Uterus (tissue), 3 donors: ENCODE measurements at regions not wholly inside any gene's neighbourhood (a gene's known extent, or its start where the extent isn't known, plus 50 kb on each side); places are given as distances from the start of the nearest gene placed in this dataset.

ENCODE experiments used
- DNase-seq, 2 donors: peaks; one replicate each; pipeline ENCODE4 v3.0.0-alpha.2; 2019 to 2020
- H3K27ac ChIP-seq, 2 donors: fragments of 200-600 bp; sonication (generic); 1 replicate in 1 of 2; 2 replicates in 1 of 2; pipeline ENCODE4 v1.5.1; 2016 to 2018
- H3K27me3 ChIP-seq, 2 donors: fragments of 200-600 bp; sonication (generic); one replicate each; pipeline ENCODE4 v1.5.1; 2018 to 2019; ENCODE audit warnings: control low read depth in 1 of 2
- H3K36me3 ChIP-seq, 2 donors: fragments of 200-600 bp; sonication (generic); one replicate each; pipeline ENCODE4 v1.5.1; 2019; ENCODE audit warnings: control low read depth in 1 of 2
- H3K4me1 ChIP-seq, 2 donors: fragments of 200-600 bp; sonication (generic); one replicate each; pipeline ENCODE4 v1.5.1; 2018 to 2019; ENCODE audit warnings: control low read depth in 1 of 2
- H3K4me3 ChIP-seq, 2 donors: fragments of 200-600 bp; sonication (generic); 1 replicate in 1 of 2; 2 replicates in 1 of 2; pipeline ENCODE4 v1.5.1; 2018 to 2019; ENCODE audit warnings: mild to moderate bottlenecking in 1 of 2
- H3K9me3 ChIP-seq, 2 donors: fragments of 200-600 bp; sonication (generic); one replicate each; pipeline ENCODE4 v1.5.1; 2019; ENCODE audit warnings: control low read depth in 1 of 2
- POLR2A ChIP-seq, 2 donors: fragments of 450-650 bp; IDR thresholded peaks; one replicate each; pipeline ENCODE4 v1.6.1; 2016; ENCODE audit warnings: antibody characterized with exemption in 2 of 2, mild to moderate bottlenecking in 1 of 2, moderate library complexity in 1 of 2
- intact Hi-C: fragments of 100-400 bp; cut with DNase I; formaldehyde crosslinking; loops from one replicate; pipeline ENCODE4 v1.15.1; 2023; ENCODE audit warnings: low total_unique reads
- TF ChIP-seq, protein P1 (sequence below), 4 experiments: fragments of 200-600 bp in 2 of 4; fragments of 450-650 bp in 2 of 4; sonication (generic) in 2 of 4; IDR thresholded peaks; one replicate each; pipeline ENCODE4 v1.5.1; 2016 to 2019; ENCODE audit warnings: antibody characterized with exemption in 4 of 4, mild to moderate bottlenecking in 2 of 4, moderate library complexity in 1 of 4
- donor health status: DM: yes; HTN: yes; CAD: no.

DNA sequence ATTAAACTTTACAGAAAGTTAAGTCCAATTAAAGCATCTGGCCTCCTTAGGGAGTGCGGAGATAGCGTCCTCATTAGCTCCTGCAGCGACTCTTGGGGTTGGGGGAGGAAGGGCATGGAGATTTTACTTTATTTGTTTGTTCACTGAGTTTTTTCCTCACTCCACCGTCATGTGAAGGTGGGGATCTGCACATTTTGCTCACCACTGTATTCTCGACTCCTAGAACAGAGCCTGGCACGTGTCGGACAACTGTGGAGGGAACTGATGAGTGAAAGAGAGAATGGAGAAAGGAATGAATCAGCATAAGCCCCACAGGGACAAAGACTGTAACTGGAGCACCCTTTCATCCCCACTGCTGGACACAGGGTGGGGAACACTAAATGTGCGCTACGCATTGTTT lies 205.1 kb upstream of the TSHZ3 start:
- no peaks in the 10 kb centered on the region for H3K27me3 ChIP-seq
- no peaks in the 10 kb centered on the region for H3K36me3 ChIP-seq
- H3K4me3 ChIP-seq = no peak overlapping the region
- TF ChIP-seq POLR2A (IDR thresholded peaks at IDR 0.05) = no peak
- TF ChIP-seq, protein P1, sequence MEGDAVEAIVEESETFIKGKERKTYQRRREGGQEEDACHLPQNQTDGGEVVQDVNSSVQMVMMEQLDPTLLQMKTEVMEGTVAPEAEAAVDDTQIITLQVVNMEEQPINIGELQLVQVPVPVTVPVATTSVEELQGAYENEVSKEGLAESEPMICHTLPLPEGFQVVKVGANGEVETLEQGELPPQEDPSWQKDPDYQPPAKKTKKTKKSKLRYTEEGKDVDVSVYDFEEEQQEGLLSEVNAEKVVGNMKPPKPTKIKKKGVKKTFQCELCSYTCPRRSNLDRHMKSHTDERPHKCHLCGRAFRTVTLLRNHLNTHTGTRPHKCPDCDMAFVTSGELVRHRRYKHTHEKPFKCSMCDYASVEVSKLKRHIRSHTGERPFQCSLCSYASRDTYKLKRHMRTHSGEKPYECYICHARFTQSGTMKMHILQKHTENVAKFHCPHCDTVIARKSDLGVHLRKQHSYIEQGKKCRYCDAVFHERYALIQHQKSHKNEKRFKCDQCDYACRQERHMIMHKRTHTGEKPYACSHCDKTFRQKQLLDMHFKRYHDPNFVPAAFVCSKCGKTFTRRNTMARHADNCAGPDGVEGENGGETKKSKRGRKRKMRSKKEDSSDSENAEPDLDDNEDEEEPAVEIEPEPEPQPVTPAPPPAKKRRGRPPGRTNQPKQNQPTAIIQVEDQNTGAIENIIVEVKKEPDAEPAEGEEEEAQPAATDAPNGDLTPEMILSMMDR (IDR thresholded peaks at IDR 0.05) = peak in 1 of 4 experiments; percentile 8
- no peak overlapping the region for H3K27ac ChIP-seq
- no peaks in the 10 kb centered on the region for H3K4me1 ChIP-seq
- intact Hi-C loops = no loop called here
- no peaks in the 10 kb centered on the region for H3K9me3 ChIP-seq
- DNase-seq = no peak

DNA sequence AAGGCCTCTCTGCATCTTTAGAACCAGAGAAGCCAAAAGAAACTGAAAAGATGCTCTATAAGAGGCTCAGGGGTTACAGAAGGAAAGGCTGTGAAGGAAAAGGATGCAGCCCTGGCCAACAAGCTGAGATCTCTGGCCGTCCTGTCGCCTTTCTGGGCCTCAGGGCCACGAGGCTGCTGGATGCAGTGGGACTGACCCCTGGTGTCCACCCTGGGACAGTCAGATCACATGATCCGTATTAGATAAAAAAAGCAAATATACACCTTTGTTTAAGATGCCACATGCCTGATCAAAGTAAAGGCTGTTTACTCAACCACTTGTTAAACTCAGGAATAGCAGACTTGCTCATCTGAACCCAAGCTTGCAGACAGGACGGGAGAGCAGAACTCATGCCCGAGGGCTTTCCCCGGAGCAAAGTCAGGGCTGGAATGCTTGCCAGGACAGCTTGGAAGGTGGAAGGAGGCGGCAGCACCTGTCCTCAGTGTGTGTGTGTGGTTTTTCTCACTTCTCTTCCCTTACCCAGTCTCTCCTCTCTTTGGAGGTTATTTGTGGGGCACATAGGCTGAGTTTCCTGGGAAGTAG lies 206.5 kb upstream of the TSHZ3 start:
- H3K27ac ChIP-seq = no peak overlapping the region
- DNase-seq = no peak
- H3K4me3 ChIP-seq = no peak overlapping the region
- H3K9me3 ChIP-seq = no peaks in the 10 kb centered on the region
- H3K4me1 ChIP-seq = no peaks in the 10 kb centered on the region
- intact Hi-C loops = no loop called here
- TF ChIP-seq, protein P1 (IDR thresholded peaks at IDR 0.05) = no peak
- TF ChIP-seq POLR2A (IDR thresholded peaks at IDR 0.05) = no peak
- H3K27me3 ChIP-seq = no peaks in the 10 kb centered on the region
- no peaks in the 10 kb centered on the region for H3K36me3 ChIP-seq

DNA sequence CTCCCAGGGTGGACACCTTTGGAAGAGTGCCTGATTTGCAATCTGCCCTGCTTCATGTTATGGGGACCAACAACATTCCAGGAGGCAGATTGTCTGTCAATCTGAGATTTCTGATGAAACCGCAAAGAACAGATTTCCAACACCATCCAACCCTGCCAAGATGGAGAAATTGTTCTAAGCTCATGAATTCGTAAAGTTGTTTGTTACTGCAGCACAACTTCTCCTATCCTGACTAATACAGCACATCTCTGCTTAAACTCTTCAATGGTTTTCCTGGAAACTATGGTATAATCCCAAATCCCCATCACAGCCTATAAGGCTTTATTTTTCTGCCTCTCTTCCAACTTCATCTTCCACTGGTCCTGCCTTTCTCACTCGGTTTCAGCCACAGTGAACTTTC lies 210.3 kb upstream of the TSHZ3 start:
- DNase-seq = no peak
- Histone ChIP-seq H3K27me3 (no peaks in the 10 kb centered on the region), H3K4me1 (no peaks in the 10 kb centered on the region), H3K27ac (no peak overlapping the region), H3K9me3 (no peaks in the 10 kb centered on the region), H3K4me3 (no peak overlapping the region), H3K36me3 (no peaks in the 10 kb centered on the region)
- TF ChIP-seq, protein P1 (IDR thresholded peaks at IDR 0.05) = no peak
- no peak for TF ChIP-seq POLR2A (IDR thresholded peaks at IDR 0.05)
- intact Hi-C loops = no loop called here

DNA sequence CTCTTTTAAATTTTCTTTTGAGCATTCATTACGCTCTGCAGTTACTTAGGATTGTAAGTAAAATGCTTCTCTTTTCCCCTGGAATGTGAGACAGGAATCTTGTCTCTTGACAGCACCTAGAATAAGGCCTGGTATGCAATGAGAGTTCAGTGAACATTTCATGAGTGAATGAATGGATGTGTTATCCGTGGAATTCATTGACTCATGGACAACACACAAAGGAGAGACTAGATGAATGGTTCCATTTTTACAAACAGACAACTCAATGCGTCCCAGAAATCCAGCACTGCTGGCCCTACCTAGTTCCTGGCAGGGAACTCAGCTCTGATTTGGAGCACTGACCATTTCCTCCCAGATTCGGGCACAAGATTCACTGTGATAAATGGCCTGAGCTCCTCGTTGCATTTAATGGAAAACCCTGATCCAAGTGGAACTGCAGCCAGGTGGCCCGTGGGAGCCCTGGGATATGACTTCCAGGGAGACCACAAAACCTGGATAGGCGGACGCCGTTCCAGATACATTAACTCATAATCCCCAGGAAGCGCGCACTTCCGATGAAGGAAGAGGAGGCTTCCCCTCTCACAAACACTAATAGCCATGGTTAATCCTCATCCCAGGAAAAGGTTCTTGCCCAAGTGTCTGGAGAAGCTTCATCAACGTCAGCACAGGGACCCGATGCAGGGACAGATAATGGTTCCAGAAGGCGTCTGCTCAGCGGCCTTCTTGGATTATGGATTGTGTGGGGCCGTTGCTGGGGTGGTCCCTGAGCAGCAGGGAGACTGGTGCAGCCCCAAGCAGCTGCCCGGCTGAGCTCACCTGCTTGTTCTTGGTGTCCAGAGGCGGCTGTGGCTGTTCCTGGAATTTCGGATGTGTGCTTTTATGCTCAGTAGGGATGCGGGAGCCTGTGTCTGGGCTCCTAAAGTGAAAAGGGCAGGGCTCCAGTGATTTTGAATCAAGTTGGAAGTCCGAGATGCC lies 211.1 kb upstream of the TSHZ3 start:
- Histone ChIP-seq H3K27ac (no peak overlapping the region), H3K27me3 (no peaks in the 10 kb centered on the region), H3K36me3 (no peaks in the 10 kb centered on the region), H3K4me1 (no peaks in the 10 kb centered on the region), H3K4me3 (no peak overlapping the region), H3K9me3 (no peaks in the 10 kb centered on the region)
- intact Hi-C loops = no loop called here
- TF ChIP-seq POLR2A (IDR thresholded peaks at IDR 0.05) = no peak
- TF ChIP-seq, protein P1 (IDR thresholded peaks at IDR 0.05) = no peak
- peak in 1 of 2 donors; percentile 20 for DNase-seq

DNA sequence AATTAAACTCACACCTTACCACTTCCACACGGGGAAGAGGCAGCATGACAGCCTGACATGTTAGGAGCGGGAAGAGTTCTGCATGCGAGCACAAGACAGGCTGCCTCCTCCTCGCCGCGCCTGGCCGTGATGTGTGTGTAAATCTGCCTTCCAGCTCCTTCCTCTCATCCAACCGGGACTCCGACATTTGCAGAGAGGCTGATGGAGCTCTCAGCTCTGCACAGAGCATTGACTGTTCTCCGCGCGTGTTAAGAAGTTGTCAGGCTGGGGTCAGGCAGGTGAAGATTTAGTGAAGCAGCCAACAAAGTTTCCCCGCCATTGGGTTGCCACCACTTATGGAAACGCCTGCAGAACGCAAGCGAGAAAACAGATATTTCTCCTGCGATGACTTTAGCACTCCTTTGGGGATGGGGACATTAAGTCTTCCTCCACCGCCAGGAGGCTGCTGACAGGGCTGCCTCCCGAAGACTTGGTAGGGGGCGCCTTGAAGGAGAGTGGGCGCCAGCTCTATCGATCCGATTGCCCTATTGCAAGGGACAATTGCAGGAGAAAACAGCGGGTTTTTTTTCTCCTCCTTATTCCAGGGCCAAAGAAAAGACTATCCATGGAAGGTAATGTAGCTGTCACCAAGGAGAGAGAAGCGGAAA lies 213.9 kb upstream of the TSHZ3 start:
- TF ChIP-seq, protein P1 (IDR thresholded peaks at IDR 0.05) = no peak
- no peak for TF ChIP-seq POLR2A (IDR thresholded peaks at IDR 0.05)
- no peak overlapping the region for H3K4me3 ChIP-seq
- no peaks in the 10 kb centered on the region for H3K9me3 ChIP-seq
- intact Hi-C loops = no loop called here
- no peaks in the 10 kb centered on the region for H3K4me1 ChIP-seq
- no peak for DNase-seq
- no peaks in the 10 kb centered on the region for H3K27me3 ChIP-seq
- no peaks in the 10 kb centered on the region for H3K36me3 ChIP-seq
- H3K27ac ChIP-seq = no peak overlapping the region
